GM12878 (cell line): ENCODE measurements at regions not wholly inside any gene's neighbourhood (a gene's known extent, or its start where the extent isn't known, plus 50 kb on each side); places are given as distances from the start of the nearest gene placed in this dataset.
A peak's percentile ranks its signal among the peaks of the same experiment; 100 is the strongest.

Experiments
- ATAC-seq: fragments of 200-7000 bp; cut with Tn5 transposase; 3 replicates; pipeline ENCODE4 v1.9.1; 2020; ENCODE audit warnings: mild to moderate bottlenecking, moderate library complexity
- BruUV-seq: library from RNA; stranded (reverse); fragments of 400-500 nt; replicated peaks from 2 replicates; lab custom pipeline; 2021; lab: Mats Ljungman, UMichigan
- CTCF ChIA-PET: fragments of 300-600 bp; sonication (Branson Sonifier 250); formaldehyde crosslinking; extraction: SDS; loops from one replicate; lab custom pipeline; 2021; ENCODE audit warnings: inconsistent platforms; lab: Yijun Ruan, JAX
- POLR2A ChIA-PET: fragments of 350-600 bp; formaldehyde crosslinking; extraction: SDS; loops from one replicate; lab custom pipeline; 2021; ENCODE audit warnings: inconsistent platforms; lab: Charles Lee
- RAD21 ChIA-PET: fragments of 300-600 bp; sonication (Branson Sonifier 250); formaldehyde crosslinking; loops from one replicate; lab custom pipeline; 2023; ENCODE audit warnings: antibody characterized with exemption; ENCODE audit not compliant: unreplicated experiment; lab: Charles Lee
- SMC1A ChIA-PET: fragments of 300-600 bp; sonication (Branson Sonifier 250); formaldehyde crosslinking; loops from one replicate; lab custom pipeline; 2023; ENCODE audit not compliant: unreplicated experiment, uncharacterized antibody; lab: Charles Lee
- DNase-seq: peaks from one replicate; pipeline ENCODE4 v3.0.0-alpha.2; 2011; ENCODE audit warnings: low read depth, low spot score
- FAIRE-seq: peaks from 3 replicates; lab custom pipeline; 2011; peaks lifted over from hg19 to GRCh38; lab: Jason Lieb, UNC
- H2AFZ ChIP-seq: 2 replicates; pipeline ENCODE4 v1.6.0; 2011; ENCODE audit warnings: low read depth, low read length, control low read depth; ENCODE audit not compliant: control insufficient read depth
- H3K27ac ChIP-seq: 2 replicates; pipeline ENCODE4 v1.5.1; 2011; ENCODE audit warnings: control low read depth; ENCODE audit not compliant: control insufficient read depth, insufficient read depth
- H3K27me3 ChIP-seq, 2 experiments: replicated peaks in 1 of 2; 2 replicates each; pipeline versions ENCODE4 v1.6.0 to v1.6.1; 2011; ENCODE audit warnings: low read length in 1 of 2; ENCODE audit not compliant: control insufficient read depth in 2 of 2, insufficient read depth in 2 of 2
- H3K36me3 ChIP-seq, 2 experiments: 2 replicates each; pipeline ENCODE4 v1.5.1; 2011; ENCODE audit warnings: low read length in 1 of 2; ENCODE audit not compliant: control insufficient read depth in 2 of 2, insufficient read depth in 2 of 2
- H3K4me1 ChIP-seq: 2 replicates; pipeline ENCODE4 v1.6.1; 2011; ENCODE audit warnings: mild to moderate bottlenecking, low read length, moderate library complexity, mixed read lengths; ENCODE audit not compliant: control insufficient read depth, insufficient read depth
- H3K4me2 ChIP-seq: 2 replicates; pipeline ENCODE4 v1.6.0; 2011; ENCODE audit warnings: control low read depth; ENCODE audit not compliant: control insufficient read depth, insufficient read depth
- H3K4me3 ChIP-seq: fragments of 200-600 bp; sonication (generic); 2 replicates; pipeline ENCODE4 v1.5.1; 2016
- H3K79me2 ChIP-seq: 2 replicates; pipeline ENCODE4 v1.6.0; 2011; ENCODE audit warnings: low read length; ENCODE audit not compliant: control insufficient read depth, insufficient read depth
- H3K9ac ChIP-seq: 2 replicates; pipeline ENCODE4 v1.8.0; 2011; ENCODE audit warnings: low read length, control low read depth, mixed read lengths; ENCODE audit not compliant: control insufficient read depth, insufficient read depth
- H3K9me3 ChIP-seq: replicated peaks from 3 replicates; pipeline ENCODE4 v1.5.1; 2011; ENCODE audit warnings: mild to moderate bottlenecking, low read length; ENCODE audit not compliant: control insufficient read depth, insufficient read depth
- H4K20me1 ChIP-seq: 2 replicates; pipeline ENCODE4 v1.6.0; 2011; ENCODE audit not compliant: control insufficient read depth, insufficient read depth
- BACH1 ChIP-seq: fragments of 450-650 bp; IDR thresholded peaks from 2 replicates; pipeline ENCODE4 v1.6.1; 2017; ENCODE audit warnings: mild to moderate bottlenecking, borderline replicate concordance
- CREM ChIP-seq: IDR thresholded peaks from 2 replicates; pipeline ENCODE4 v1.6.1; 2014; ENCODE audit warnings: antibody characterized with exemption, low read depth
- HDAC2 ChIP-seq: fragments of 200-600 bp; sonication (generic); IDR thresholded peaks from 2 replicates; pipeline ENCODE4 v1.6.1; 2017
- NR2C1 ChIP-seq: fragments of 450-650 bp; IDR thresholded peaks from 2 replicates; pipeline ENCODE4 v1.6.1; 2017; ENCODE audit warnings: antibody characterized with exemption, mild to moderate bottlenecking, moderate library complexity
- RAD21 ChIP-seq: IDR thresholded peaks from 2 replicates; pipeline ENCODE4 v1.6.1; 2011; ENCODE audit warnings: mild to moderate bottlenecking, low read depth, low read length, moderate library complexity; ENCODE audit not compliant: insufficient read depth
- RUNX3 ChIP-seq: IDR thresholded peaks from 2 replicates; pipeline ENCODE4 v1.6.1; 2012; ENCODE audit warnings: low read length, inconsistent platforms
- SMC3 ChIP-seq: IDR thresholded peaks from 2 replicates; pipeline ENCODE4 v1.6.1; 2011; ENCODE audit warnings: low read length, improper control_type of control experiment, borderline replicate concordance
- STAT1 ChIP-seq: fragments of 450-650 bp; conservative IDR thresholded peaks from 2 replicates; pipeline ENCODE4 v1.6.1; 2014; ENCODE audit warnings: antibody characterized with exemption, mild to moderate bottlenecking
- TARDBP ChIP-seq: IDR thresholded peaks from 2 replicates; pipeline ENCODE4 v1.6.1; 2016; ENCODE audit warnings: borderline replicate concordance
- WGBS: methylation state at CpG from one replicate; pipeline ENCODE4 v1.1.6; 2016; ENCODE audit warnings: low lambda C conversion rate; ENCODE audit not compliant: insufficient replicate concordance, insufficient coverage; ENCODE audit errors: missing lambda C conversion rate; 5-methylcytosine and 5-hydroxymethylcytosine counted together
- in situ Hi-C: fragments of 300-500 bp; cut with MboI; formaldehyde crosslinking; loops from 9 replicates; pipeline ENCODE4 v1.14.3; 2018; ENCODE audit warnings: mixed read lengths
- intact Hi-C: fragments of 100-400 bp; cut with micrococcal nuclease; formaldehyde crosslinking; loops from one replicate; pipeline ENCODE4 v1.14.2; 2022; ENCODE audit not compliant: unreplicated experiment
- TF ChIP-seq, protein P1 (sequence below), 3 experiments: IDR thresholded peaks in 2 of 3; conservative IDR thresholded peaks in 1 of 3; 2 replicates each; pipeline ENCODE4 v1.5.1; 2011; ENCODE audit warnings: low read depth in 3 of 3, low read length in 3 of 3, mild to moderate bottlenecking in 3 of 3, control low read depth in 2 of 3, moderate library complexity in 2 of 3, inconsistent platforms in 1 of 3, mixed read lengths in 1 of 3; ENCODE audit not compliant: control insufficient read depth in 2 of 3, insufficient read depth in 1 of 3; ENCODE audit errors: extremely low read depth in 1 of 3

DNA sequence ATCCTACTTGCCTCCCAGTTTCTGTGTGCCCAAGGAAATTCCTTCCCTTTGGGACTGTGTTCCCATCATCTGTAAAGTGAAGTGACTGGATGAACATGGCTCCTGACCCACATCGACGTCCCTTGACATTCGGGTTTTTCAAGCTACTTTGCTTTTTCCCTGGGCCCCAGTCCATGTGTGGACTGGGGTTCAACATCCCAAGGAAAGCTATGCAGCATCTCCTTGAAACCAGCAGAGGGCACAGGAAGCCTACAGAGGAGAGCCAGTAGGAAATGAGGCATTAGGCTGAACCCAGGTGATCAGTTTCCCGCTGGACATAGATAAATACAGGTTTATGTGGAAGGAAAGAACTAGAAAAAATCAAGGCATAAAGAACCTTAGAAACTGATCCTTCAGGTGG, 145.1 kb upstream of the ARHGEF9 start:
- H3K9me3 ChIP-seq = no peaks in the 10 kb centered on the region; the same call in 2 of the 3 replicates
- ATAC-seq = no peak
- DNase-seq = no peak
- ChIA-PET RAD21 (no interaction called here), CTCF (interaction anchor here (1.2 kb wide), 1 partner anchor 1522 kb away, joined by 4 read pairs; no protein-coding TSS in a partner anchor), SMC1A (no interaction called here), POLR2A (no interaction called here)
- no peaks in the 10 kb centered on the region for H3K36me3 ChIP-seq
- BruUV-seq = no TSS peak
- H2AFZ ChIP-seq = no peak overlapping the region
- H3K9ac ChIP-seq = no peak overlapping the region
- in situ Hi-C loops = no loop called here
- H3K79me2 ChIP-seq = no peaks in the 10 kb centered on the region
- TF ChIP-seq, protein P1, sequence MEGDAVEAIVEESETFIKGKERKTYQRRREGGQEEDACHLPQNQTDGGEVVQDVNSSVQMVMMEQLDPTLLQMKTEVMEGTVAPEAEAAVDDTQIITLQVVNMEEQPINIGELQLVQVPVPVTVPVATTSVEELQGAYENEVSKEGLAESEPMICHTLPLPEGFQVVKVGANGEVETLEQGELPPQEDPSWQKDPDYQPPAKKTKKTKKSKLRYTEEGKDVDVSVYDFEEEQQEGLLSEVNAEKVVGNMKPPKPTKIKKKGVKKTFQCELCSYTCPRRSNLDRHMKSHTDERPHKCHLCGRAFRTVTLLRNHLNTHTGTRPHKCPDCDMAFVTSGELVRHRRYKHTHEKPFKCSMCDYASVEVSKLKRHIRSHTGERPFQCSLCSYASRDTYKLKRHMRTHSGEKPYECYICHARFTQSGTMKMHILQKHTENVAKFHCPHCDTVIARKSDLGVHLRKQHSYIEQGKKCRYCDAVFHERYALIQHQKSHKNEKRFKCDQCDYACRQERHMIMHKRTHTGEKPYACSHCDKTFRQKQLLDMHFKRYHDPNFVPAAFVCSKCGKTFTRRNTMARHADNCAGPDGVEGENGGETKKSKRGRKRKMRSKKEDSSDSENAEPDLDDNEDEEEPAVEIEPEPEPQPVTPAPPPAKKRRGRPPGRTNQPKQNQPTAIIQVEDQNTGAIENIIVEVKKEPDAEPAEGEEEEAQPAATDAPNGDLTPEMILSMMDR (IDR thresholded peaks at IDR 0.05 in 2 of 3, conservative IDR thresholded peaks at IDR 0.05 in 1 of 3; ENCODE audit: control insufficient read depth in 2 of 3, extremely low read depth in 1 of 3, insufficient read depth in 1 of 3, low read depth in 3 of 3, low read length in 3 of 3) = peak in 1 of 3 experiments; percentile 7; a peak in 1 of 6 replicates
- TF ChIP-seq NR2C1 (no peak), RAD21 (peak; percentile 27)
- 60% methylated on average over 4 of the region's 4 CpGs for WGBS
- no peak overlapping the region for H3K4me3 ChIP-seq
- no peak overlapping the region for H3K4me2 ChIP-seq
- no peaks in the 10 kb centered on the region for H4K20me1 ChIP-seq
- intact Hi-C loops = no loop called here
- FAIRE-seq = no peak
- H3K4me1 ChIP-seq = no peaks in the 10 kb centered on the region
- H3K27ac ChIP-seq = no peak overlapping the region
- no peaks in the 10 kb centered on the region for H3K27me3 ChIP-seq

DNA sequence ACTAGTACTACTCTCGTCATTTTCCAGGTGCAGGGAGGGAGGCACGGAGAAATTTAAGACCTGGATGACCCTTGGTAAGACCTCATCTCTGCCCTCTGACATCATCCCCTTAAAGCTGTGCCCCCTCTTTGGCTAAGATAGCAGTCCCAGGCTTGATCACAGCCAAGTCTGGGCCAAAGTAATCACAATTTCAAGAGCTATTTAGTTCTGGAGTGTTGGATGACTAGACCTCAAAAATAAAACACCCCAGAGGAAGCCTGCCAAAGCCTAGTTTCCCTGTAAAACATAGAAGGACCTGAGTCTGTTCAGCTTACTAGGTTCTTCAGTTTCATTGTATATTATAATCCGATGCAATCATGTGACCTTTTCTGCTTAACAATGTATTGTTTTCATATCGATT, 144.6 kb upstream of the ARHGEF9 start:
- no peaks in the 10 kb centered on the region for H3K79me2 ChIP-seq
- RAD21 ChIA-PET = no interaction called here
- WGBS = 40% methylated on average over 4 of the region's 4 CpGs

More for the DNA sequence above, 144.6 kb upstream of the ARHGEF9 start:
- ChIA-PET CTCF (interaction anchor here (1.2 kb wide), 1 partner anchor 1522 kb away, joined by 4 read pairs; no protein-coding TSS in a partner anchor), SMC1A (no interaction called here), POLR2A (no interaction called here)
- in situ Hi-C loops = no loop called here
- Histone ChIP-seq H3K27me3 (no peaks in the 10 kb centered on the region), H3K4me1 (no peaks in the 10 kb centered on the region), H3K36me3 (no peaks in the 10 kb centered on the region), H3K27ac (no peak overlapping the region), H2AFZ (no peak overlapping the region), H3K9me3 (no peaks in the 10 kb centered on the region; the same call in 2 of the 3 replicates), H3K4me2 (no peak overlapping the region), H3K9ac (no peak overlapping the region), H3K4me3 (no peak overlapping the region), H4K20me1 (no peaks in the 10 kb centered on the region)
- no peak for DNase-seq
- no peak for FAIRE-seq
- ATAC-seq = no peak
- intact Hi-C loops = no loop called here
- no peak for TF ChIP-seq RUNX3
- no peak for TF ChIP-seq HDAC2
- TF ChIP-seq SMC3 = no peak
- TF ChIP-seq CREM = no peak
- no peak for TF ChIP-seq BACH1
- no peak for TF ChIP-seq STAT1
- TF ChIP-seq, protein P1 (IDR thresholded peaks at IDR 0.05 in 2 of 3, conservative IDR thresholded peaks at IDR 0.05 in 1 of 3; ENCODE audit: control insufficient read depth in 2 of 3, extremely low read depth in 1 of 3, insufficient read depth in 1 of 3, low read depth in 3 of 3, low read length in 3 of 3) = no peak
- no peak for TF ChIP-seq TARDBP
- no TSS peak for BruUV-seq
